IMR-90 (cell line): ENCODE measurements at regions not wholly inside any gene's neighbourhood (a gene's known extent, or its start where the extent isn't known, plus 50 kb on each side); places are given as distances from the start of the nearest gene placed in this dataset.

Source experiments
- ATAC-seq: fragments of 200-7000 bp; cut with Tn5 transposase; 2 replicates; pipeline ENCODE4 v1.9.1; 2020; ENCODE audit warnings: low read depth, mild to moderate bottlenecking, moderate library complexity
- BruUV-seq: library from RNA; stranded (reverse); fragments of 400-500 nt; replicated peaks from 2 replicates; lab custom pipeline; 2021; lab: Mats Ljungman, UMichigan
- CTCF ChIA-PET: fragments of 300-600 bp; formaldehyde crosslinking; extraction: SDS; loops from one replicate; lab custom pipeline; 2021; ENCODE audit warnings: antibody characterized with exemption; lab: Yijun Ruan, JAX
- POLR2A ChIA-PET: fragments of 300-600 bp; sonication (Branson Sonifier 250); formaldehyde crosslinking; loops from one replicate; lab custom pipeline; 2022; ENCODE audit warnings: antibody characterized with exemption; ENCODE audit not compliant: unreplicated experiment; lab: Charles Lee
- DNase-seq: peaks from one replicate; pipeline ENCODE4 v3.0.0; 2013
- H2AFZ ChIP-seq: replicated peaks from 2 replicates; pipeline ENCODE3; 2013; ENCODE audit warnings: low read length, mild to moderate bottlenecking; ENCODE audit not compliant: poor library complexity
- H2AK5ac ChIP-seq: 2 replicates; pipeline ENCODE4 v1.6.1; 2013; ENCODE audit warnings: low read depth, low read length, inconsistent platforms
- H2AK9ac ChIP-seq: replicated peaks from 2 replicates; pipeline ENCODE3; 2013; ENCODE audit warnings: mild to moderate bottlenecking, low read depth, low read length, moderate library complexity; ENCODE audit not compliant: poor library complexity
- H2BK120ac ChIP-seq: 2 replicates; pipeline ENCODE4 v1.6.1; 2013; ENCODE audit warnings: low read depth, low read length, inconsistent platforms
- H2BK15ac ChIP-seq: 3 replicates; pipeline ENCODE4 v1.6.1; 2013; ENCODE audit warnings: low read depth, low read length, inconsistent platforms
- H2BK20ac ChIP-seq: 2 replicates; pipeline ENCODE4 v1.6.1; 2013; ENCODE audit warnings: low read depth, mild to moderate bottlenecking, inconsistent platforms, low read length, moderate library complexity
- H2BK5ac ChIP-seq: 2 replicates; pipeline ENCODE4 v1.6.1; 2013; ENCODE audit warnings: mild to moderate bottlenecking, low read depth, low read length, inconsistent platforms; ENCODE audit not compliant: poor library complexity, severe bottlenecking
- H3K14ac ChIP-seq: replicated peaks from 2 replicates; pipeline ENCODE4 v1.6.1; 2013; ENCODE audit warnings: low read depth, low read length, inconsistent platforms
- H3K18ac ChIP-seq: 2 replicates; pipeline ENCODE4 v1.6.1; 2013; ENCODE audit warnings: low read depth, low read length, control low read depth
- H3K23ac ChIP-seq: 2 replicates; pipeline ENCODE4 v1.6.1; 2013; ENCODE audit warnings: low read depth, low read length, inconsistent platforms
- H3K27ac ChIP-seq: 2 replicates; pipeline ENCODE4 v1.5.1; 2013; ENCODE audit warnings: mild to moderate bottlenecking, control low read depth, low read length; ENCODE audit not compliant: insufficient read depth
- H3K27me3 ChIP-seq: 2 replicates; pipeline ENCODE4 v1.6.1; 2013; ENCODE audit warnings: low read length; ENCODE audit not compliant: control insufficient read depth, insufficient read depth
- H3K36me3 ChIP-seq: 2 replicates; pipeline ENCODE4 v1.6.1; 2013; ENCODE audit warnings: low read length, mixed read lengths; ENCODE audit not compliant: control insufficient read depth, insufficient read depth
- H3K4ac ChIP-seq: 2 replicates; pipeline ENCODE4 v1.6.1; 2013; ENCODE audit warnings: low read depth, low read length, inconsistent platforms
- H3K4me1 ChIP-seq: 2 replicates; pipeline ENCODE4 v1.6.1; 2013; ENCODE audit warnings: low read length, mixed read lengths; ENCODE audit not compliant: control insufficient read depth, insufficient read depth
- H3K4me2 ChIP-seq: 2 replicates; pipeline ENCODE4 v1.6.1; 2013; ENCODE audit warnings: low read depth, mild to moderate bottlenecking, control low read depth, low read length, moderate library complexity
- H3K4me3 ChIP-seq: 2 replicates; pipeline ENCODE4 v1.5.1; 2013; ENCODE audit warnings: low read depth, mild to moderate bottlenecking, control low read depth, low read length, moderate library complexity; ENCODE audit not compliant: insufficient read depth
- H3K56ac ChIP-seq: 2 replicates; pipeline ENCODE4 v1.6.1; 2013; ENCODE audit warnings: low read length, inconsistent platforms; ENCODE audit not compliant: insufficient read depth; ENCODE audit errors: extremely low read depth
- H3K79me1 ChIP-seq, 2 experiments: 2 replicates each; pipeline ENCODE4 v1.6.1; 2013; ENCODE audit warnings: low read length in 2 of 2, inconsistent platforms in 1 of 2, low read depth in 1 of 2
- H3K9ac ChIP-seq: 2 replicates; pipeline ENCODE4 v1.6.1; 2013; ENCODE audit warnings: low read depth, low read length, control low read depth
- H3K9me1 ChIP-seq: 2 replicates; pipeline ENCODE4 v1.6.1; 2013; ENCODE audit warnings: low read length, inconsistent platforms; ENCODE audit not compliant: insufficient read depth
- H3K9me3 ChIP-seq: 2 replicates; pipeline ENCODE4 v1.6.1; 2013; ENCODE audit warnings: low read length; ENCODE audit not compliant: control insufficient read depth, insufficient read depth
- H4K20me1 ChIP-seq: 2 replicates; pipeline ENCODE4 v1.6.1; 2013; ENCODE audit warnings: low read length, inconsistent platforms; ENCODE audit not compliant: insufficient read depth
- H4K5ac ChIP-seq: 2 replicates; pipeline ENCODE4 v1.6.1; 2013; ENCODE audit warnings: mild to moderate bottlenecking, low read depth, low read length, control low read depth
- H4K8ac ChIP-seq, 2 experiments: 2 replicates each; pipeline ENCODE4 v1.6.1; 2013; ENCODE audit warnings: low read depth in 2 of 2, low read length in 2 of 2, control low read depth in 1 of 2, inconsistent platforms in 1 of 2
- H4K91ac ChIP-seq: 2 replicates; pipeline ENCODE4 v1.6.1; 2013; ENCODE audit warnings: low read depth, low read length, inconsistent platforms; ENCODE audit not compliant: insufficient read depth
- MAFK ChIP-seq: IDR thresholded peaks from 2 replicates; pipeline ENCODE4 v1.6.1; 2012; ENCODE audit warnings: low read depth, low read length, improper control_type of control experiment
- RAD21 ChIP-seq: IDR thresholded peaks from 2 replicates; pipeline ENCODE4 v1.6.1; 2012; ENCODE audit warnings: low read length, improper control_type of control experiment
- WGBS, 2 experiments: methylation state at CpG; one replicate each; pipeline versions ENCODE4 v1.1.5 to v1.1.7; 2013; ENCODE audit warnings: missing lambda C conversion rate in 2 of 2; ENCODE audit not compliant: insufficient read length in 1 of 2; ENCODE audit errors: extremely low coverage in 2 of 2; 5-methylcytosine and 5-hydroxymethylcytosine counted together
- dilution Hi-C: fragments of 300-500 bp; cut with HindIII; formaldehyde crosslinking; loops from one replicate; pipeline ENCODE4 v1.14.3; 2018; ENCODE audit warnings: low sequenced_read_pairs; ENCODE audit not compliant: unreplicated experiment
- in situ Hi-C: fragments of 300-500 bp; cut with MboI; formaldehyde crosslinking; loops from 3 replicates; pipeline ENCODE4 v1.14.3; 2019; ENCODE audit warnings: low sequenced_read_pairs, inconsistent platforms, mixed read lengths
- intact Hi-C: fragments of 100-400 bp; cut with micrococcal nuclease; formaldehyde crosslinking; loops from 2 replicates; pipeline ENCODE4 v1.10.0; 2022

GRCh38 chr12:68557011-68557730 lies 53.5 kb upstream of the RAP1B start:
- Histone ChIP-seq H3K9me1 (peaks cover 19% of the 10 kb centered on the region), H3K36me3 (no peaks in the 10 kb centered on the region), H3K9ac (peak overlapping the region; percentile 51; the same call in 1 of the 2 replicates), H2BK20ac (peak overlapping the region; percentile 99), H3K23ac (peak overlapping the region; percentile 97), H4K20me1 (no peaks in the 10 kb centered on the region), H2AK5ac (peak overlapping the region; percentile 68), H3K9me3 (no peaks in the 10 kb centered on the region), H3K27ac (peak overlapping the region; percentile 78), H4K5ac (peak overlapping the region; percentile 88), H2AFZ (peak overlapping the region; percentile 73), H2BK15ac (peak overlapping the region; percentile 90), H3K4me2 (peak overlapping the region; percentile 85; the same call in 1 of the 2 replicates), H3K14ac (peak overlapping the region; percentile 97), H2BK120ac (peak overlapping the region; percentile 99), H2AK9ac (peak overlapping the region; percentile 77), H3K56ac (peak overlapping the region; percentile 77), H3K18ac (peak overlapping the region; percentile 79; the same call in 1 of the 2 replicates), H3K27me3 (no peaks in the 10 kb centered on the region), H4K8ac (peak overlapping the region; percentile 77 to 94), H3K79me1 (peaks cover 0 to 10% of the 10 kb centered on the region in 2 experiments; a peak in 2 of 4 replicates), H3K4me3 (no peak overlapping the region; the same call in 1 of the 2 replicates), H4K91ac (peak overlapping the region; percentile 81), H2BK5ac (peak overlapping the region; percentile 98), H3K4me1 (peaks cover 16% of the 10 kb centered on the region), H3K4ac (peak overlapping the region; percentile 94)
- ChIA-PET CTCF (interaction anchor here (1.0 kb wide), 1 partner anchor 25 kb away, joined by 3 read pairs; no protein-coding TSS in a partner anchor), POLR2A (no interaction called here)
- BruUV-seq = no TSS peak
- peak; percentile 93 for DNase-seq
- ATAC-seq = peak; percentile 95
- dilution Hi-C loops (no loop called here), in situ Hi-C loops (no loop called here), intact Hi-C loops (no loop called here)
- WGBS, 2 experiments = 14% methylated on average over 1 of the region's 5 CpGs; no CpG with 5 or more reads in 1 of the 2 experiments
- TF ChIP-seq RAD21 (0 out of 2 replicates have a peak, but pooled peaks have one; percentile 8), MAFK (no peak)
